ENCODE measurements at regions not wholly inside any gene's neighbourhood (a gene's known extent, or its start where the extent isn't known, plus 50 kb on each side); places are given as distances from the start of the nearest gene placed in this dataset.

DNA sequence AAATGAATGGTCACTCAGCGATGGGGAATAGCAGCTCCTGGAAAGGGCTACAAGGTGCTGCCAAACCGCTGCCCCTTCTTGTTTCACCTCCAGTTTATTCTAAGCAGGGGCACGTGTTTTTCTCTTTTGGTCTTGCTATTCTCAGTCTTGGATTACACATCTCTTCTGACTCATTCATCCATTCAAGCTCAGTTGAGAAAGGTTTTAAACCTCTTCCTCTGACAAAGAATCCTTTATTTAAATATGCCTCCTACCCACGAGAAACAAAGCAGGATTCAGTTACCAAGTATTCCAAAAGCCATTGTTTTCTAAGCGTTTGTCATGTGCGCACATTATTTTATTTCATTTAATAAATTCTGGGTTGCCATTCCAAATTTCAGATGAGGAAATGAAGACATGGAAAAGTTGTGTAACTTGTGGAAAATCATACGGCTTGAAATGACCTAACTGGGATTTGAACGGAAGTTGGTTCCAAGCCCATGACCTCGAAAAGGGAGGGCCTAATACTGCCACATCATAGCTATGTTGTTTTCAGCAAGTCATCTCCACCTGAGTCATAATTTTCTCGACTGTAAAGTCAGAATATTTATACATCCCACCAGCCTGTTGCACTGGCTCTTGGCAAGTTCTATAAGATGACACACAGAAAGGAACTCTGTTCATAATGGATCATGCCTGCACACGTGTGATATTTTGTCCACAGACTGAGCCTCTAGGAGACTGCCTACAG, 292.0 kb upstream of the SLCO3A1 start:
- POLR2A ChIA-PET = no interaction called here
- H3K9ac ChIP-seq = peak overlapping the region; percentile 40; the same call in 1 of the 2 replicates
- TF ChIP-seq FOXJ3 (CRISPR knock-in tag; IDR thresholded peaks at IDR 0.05) (no peak), USF2 (IDR thresholded peaks at IDR 0.05; ENCODE audit: borderline replicate concordance, low read depth, low read length) (no peak), IRF3 (IDR thresholded peaks at IDR 0.05; ENCODE audit: low read depth, low read length) (no peak), JUND (IDR thresholded peaks at IDR 0.05) (peak; percentile 45), USF1 (IDR thresholded peaks at IDR 0.05; ENCODE audit: borderline replicate concordance, low read depth) (no peak; the same call in 1 of the 2 replicates), RCOR1 (IDR thresholded peaks at IDR 0.05; ENCODE audit: low read length) (no peak), TEAD4 (IDR thresholded peaks at IDR 0.05; ENCODE audit: borderline replicate concordance, insufficient read depth) (no peak), TCF12 (IDR thresholded peaks at IDR 0.05) (peak; percentile 62), SMC3 (IDR thresholded peaks at IDR 0.05; ENCODE audit: low read depth, low read length) (no peak), MEF2A (IDR thresholded peaks at IDR 0.05; ENCODE audit: borderline replicate concordance, low read depth) (peak; percentile 72; the same call in 1 of the 2 replicates), CHD2 (IDR thresholded peaks at IDR 0.05; ENCODE audit: low read length, partially characterized antibody) (no peak), RAD21 (IDR thresholded peaks at IDR 0.05; ENCODE audit: low read length) (no peak), RXRA (IDR thresholded peaks at IDR 0.05; ENCODE audit: borderline replicate concordance, low read depth) (0 out of 2 replicates have a peak, but pooled peaks have one; percentile 34), EP300 (IDR thresholded peaks at IDR 0.05; ENCODE audit: borderline replicate concordance in 1 of 2, low read depth in 1 of 2, low read length in 1 of 2) (0 out of 4 replicates have a peak, but pooled peaks of 1 of the 2 experiments have one; percentile 27), NRF1 (IDR thresholded peaks at IDR 0.05; ENCODE audit: low read depth, low read length) (no peak), ELF1 (IDR thresholded peaks at IDR 0.05) (no peak), POLR2AphosphoS5 (IDR thresholded peaks at IDR 0.05; ENCODE audit: low read depth, low read length) (no peak), EZH2phosphoT487 (IDR thresholded peaks at IDR 0.05; ENCODE audit: borderline replicate concordance, low read depth) (no peak), NFIC (IDR thresholded peaks at IDR 0.05; ENCODE audit: borderline replicate concordance) (peak; percentile 52; the same call in 1 of the 2 replicates), TAF1 (IDR thresholded peaks at IDR 0.05; ENCODE audit: borderline replicate concordance, low read depth, low read length) (no peak), MXI1 (IDR thresholded peaks at IDR 0.05; ENCODE audit: low read depth, low read length) (no peak), GABPA (IDR thresholded peaks at IDR 0.05; ENCODE audit: low read depth) (0 out of 2 replicates have a peak, but pooled peaks have one; percentile 30)
- TF ChIP-seq, protein P1, sequence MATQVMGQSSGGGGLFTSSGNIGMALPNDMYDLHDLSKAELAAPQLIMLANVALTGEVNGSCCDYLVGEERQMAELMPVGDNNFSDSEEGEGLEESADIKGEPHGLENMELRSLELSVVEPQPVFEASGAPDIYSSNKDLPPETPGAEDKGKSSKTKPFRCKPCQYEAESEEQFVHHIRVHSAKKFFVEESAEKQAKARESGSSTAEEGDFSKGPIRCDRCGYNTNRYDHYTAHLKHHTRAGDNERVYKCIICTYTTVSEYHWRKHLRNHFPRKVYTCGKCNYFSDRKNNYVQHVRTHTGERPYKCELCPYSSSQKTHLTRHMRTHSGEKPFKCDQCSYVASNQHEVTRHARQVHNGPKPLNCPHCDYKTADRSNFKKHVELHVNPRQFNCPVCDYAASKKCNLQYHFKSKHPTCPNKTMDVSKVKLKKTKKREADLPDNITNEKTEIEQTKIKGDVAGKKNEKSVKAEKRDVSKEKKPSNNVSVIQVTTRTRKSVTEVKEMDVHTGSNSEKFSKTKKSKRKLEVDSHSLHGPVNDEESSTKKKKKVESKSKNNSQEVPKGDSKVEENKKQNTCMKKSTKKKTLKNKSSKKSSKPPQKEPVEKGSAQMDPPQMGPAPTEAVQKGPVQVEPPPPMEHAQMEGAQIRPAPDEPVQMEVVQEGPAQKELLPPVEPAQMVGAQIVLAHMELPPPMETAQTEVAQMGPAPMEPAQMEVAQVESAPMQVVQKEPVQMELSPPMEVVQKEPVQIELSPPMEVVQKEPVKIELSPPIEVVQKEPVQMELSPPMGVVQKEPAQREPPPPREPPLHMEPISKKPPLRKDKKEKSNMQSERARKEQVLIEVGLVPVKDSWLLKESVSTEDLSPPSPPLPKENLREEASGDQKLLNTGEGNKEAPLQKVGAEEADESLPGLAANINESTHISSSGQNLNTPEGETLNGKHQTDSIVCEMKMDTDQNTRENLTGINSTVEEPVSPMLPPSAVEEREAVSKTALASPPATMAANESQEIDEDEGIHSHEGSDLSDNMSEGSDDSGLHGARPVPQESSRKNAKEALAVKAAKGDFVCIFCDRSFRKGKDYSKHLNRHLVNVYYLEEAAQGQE (IDR thresholded peaks at IDR 0.05; ENCODE audit: low read depth, low read length) = no peak
- TF ChIP-seq, protein P2, sequence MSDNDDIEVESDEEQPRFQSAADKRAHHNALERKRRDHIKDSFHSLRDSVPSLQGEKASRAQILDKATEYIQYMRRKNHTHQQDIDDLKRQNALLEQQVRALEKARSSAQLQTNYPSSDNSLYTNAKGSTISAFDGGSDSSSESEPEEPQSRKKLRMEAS (IDR thresholded peaks at IDR 0.05; ENCODE audit: low read depth) = peak; percentile 61; the same call in 1 of the 2 replicates
- TF ChIP-seq, protein P3, sequence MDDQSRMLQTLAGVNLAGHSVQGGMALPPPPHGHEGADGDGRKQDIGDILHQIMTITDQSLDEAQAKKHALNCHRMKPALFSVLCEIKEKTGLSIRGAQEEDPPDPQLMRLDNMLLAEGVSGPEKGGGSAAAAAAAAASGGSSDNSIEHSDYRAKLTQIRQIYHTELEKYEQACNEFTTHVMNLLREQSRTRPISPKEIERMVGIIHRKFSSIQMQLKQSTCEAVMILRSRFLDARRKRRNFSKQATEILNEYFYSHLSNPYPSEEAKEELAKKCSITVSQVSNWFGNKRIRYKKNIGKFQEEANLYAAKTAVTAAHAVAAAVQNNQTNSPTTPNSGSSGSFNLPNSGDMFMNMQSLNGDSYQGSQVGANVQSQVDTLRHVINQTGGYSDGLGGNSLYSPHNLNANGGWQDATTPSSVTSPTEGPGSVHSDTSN (IDR thresholded peaks at IDR 0.05) = peak; percentile 58; the same call in 1 of the 2 replicates

More for the DNA sequence above, 292.0 kb upstream of the SLCO3A1 start:
- no peak for DNase-seq
- CTCF ChIA-PET = no interaction called here
- Histone ChIP-seq H3K27ac (ENCODE audit: low read depth in 2 of 2, low read length in 1 of 2) (peak overlapping the region in 1 of 2 experiments; percentile 90; a peak in 2 of 4 replicates), H3K27me3 (ENCODE audit: insufficient read depth) (no peaks in the 10 kb centered on the region), H3F3A (replicated peaks; ENCODE audit: insufficient read depth) (peaks cover 19% of the 10 kb centered on the region), H3K9me2 (no peaks in the 10 kb centered on the region), H3K79me2 (ENCODE audit: insufficient read depth) (no peaks in the 10 kb centered on the region), H4K20me1 (ENCODE audit: insufficient read depth) (no peaks in the 10 kb centered on the region), H2AFZ (ENCODE audit: low read depth) (peak overlapping the region; percentile 85), H3K4me2 (peak overlapping the region; percentile 61), H3K4me3 (ENCODE audit: low read depth in 2 of 2, low read length in 1 of 2) (no peak overlapping the region), H3K36me3 (replicated peaks in 1 of 2; ENCODE audit: control insufficient read depth in 1 of 2, insufficient read depth in 2 of 2, low read length in 1 of 2) (no peaks in the 10 kb centered on the region), H3K9me3 (no peaks in the 10 kb centered on the region), H3K4me1 (ENCODE audit: control insufficient read depth in 1 of 2, insufficient read depth in 2 of 2, low read depth in 1 of 2, low read length in 1 of 2) (peaks cover 3 to 10% of the 10 kb centered on the region in 2 experiments; a peak in 3 of 4 replicates)
- WGBS (ENCODE audit: low lambda C conversion rate) = 19% methylated on average over 11 of the region's 11 CpGs
